ENCODE measurements at regions not wholly inside any gene's neighbourhood (a gene's known extent, or its start where the extent isn't known, plus 50 kb on each side); places are given as distances from the start of the nearest gene placed in this dataset.
A peak's percentile ranks its signal among the peaks of the same experiment; 100 is the strongest.

GRCh38 chr2:19503406-19503805, 145.0 kb upstream of the OSR1 start:
- H3K4me3 ChIP-seq (ENCODE audit: low read length) = no peak overlapping the region
- DNase-seq (ENCODE audit: low read depth, low spot score) = no peak

- no peak for DNase-seq (ENCODE audit: low read depth, low spot score)
- no peak overlapping the region for H3K4me3 ChIP-seq (ENCODE audit: low read length)
These were observed 141.7 kb upstream of the OSR1 start for GRCh38 chr2:19500126-19500525.

GRCh38 chr2:19496646-19497045, 138.2 kb upstream of the OSR1 start:
- DNase-seq (ENCODE audit: low read depth, low spot score) = no peak
- no peak overlapping the region for H3K4me3 ChIP-seq (ENCODE audit: low read length)

- H3K4me3 ChIP-seq (ENCODE audit: low read length) = no peak overlapping the region
- no peak for DNase-seq (ENCODE audit: low read depth, low spot score)
These were observed 135.8 kb upstream of the OSR1 start for GRCh38 chr2:19494241-19494640.

- H3K4me3 ChIP-seq (ENCODE audit: low read length) = no peak overlapping the region
- DNase-seq (ENCODE audit: low read depth, low spot score) = no peak
These were observed 133.4 kb upstream of the OSR1 start for GRCh38 chr2:19491796-19492195.

- DNase-seq (ENCODE audit: low read depth, low spot score) = no peak
- no peak overlapping the region for H3K4me3 ChIP-seq (ENCODE audit: low read length)
These were observed 132.5 kb upstream of the OSR1 start for GRCh38 chr2:19490846-19491435.

- H3K4me3 ChIP-seq (ENCODE audit: low read length) = no peak overlapping the region
- DNase-seq (ENCODE audit: low read depth, low spot score) = no peak
These were observed 129.7 kb upstream of the OSR1 start for GRCh38 chr2:19488009-19488691.

- DNase-seq (ENCODE audit: low read depth, low spot score) = no peak
- no peak overlapping the region for H3K4me3 ChIP-seq (ENCODE audit: low read length)
These were observed 126.3 kb upstream of the OSR1 start for GRCh38 chr2:19484736-19485135.

GRCh38 chr2:19480673-19481072, 122.2 kb upstream of the OSR1 start:
- DNase-seq (ENCODE audit: low read depth, low spot score) = no peak
- no peak overlapping the region for H3K4me3 ChIP-seq (ENCODE audit: low read length)

- no peak for DNase-seq (ENCODE audit: low read depth, low spot score)
- no peak overlapping the region for H3K4me3 ChIP-seq (ENCODE audit: low read length)
These were observed 121.2 kb upstream of the OSR1 start for GRCh38 chr2:19479666-19480065.

- no peak overlapping the region for H3K4me3 ChIP-seq (ENCODE audit: low read length)
- no peak for DNase-seq (ENCODE audit: low read depth, low spot score)
These were observed 120.0 kb upstream of the OSR1 start for GRCh38 chr2:19478409-19478808.

- no peak overlapping the region for H3K4me3 ChIP-seq (ENCODE audit: low read length)
- no peak for DNase-seq (ENCODE audit: low read depth, low spot score)
These were observed 117.9 kb upstream of the OSR1 start for GRCh38 chr2:19476327-19476726.

- DNase-seq (ENCODE audit: low read depth, low spot score) = peak; percentile 97
- no peak overlapping the region for H3K4me3 ChIP-seq (ENCODE audit: low read length)
These were observed 115.7 kb upstream of the OSR1 start for GRCh38 chr2:19474128-19474527.

GRCh38 chr2:19473350-19473749, 114.9 kb upstream of the OSR1 start:
- DNase-seq (ENCODE audit: low read depth, low spot score) = no peak
- H3K4me3 ChIP-seq (ENCODE audit: low read length) = no peak overlapping the region

- no peak overlapping the region for H3K4me3 ChIP-seq (ENCODE audit: low read length)
- no peak for DNase-seq (ENCODE audit: low read depth, low spot score)
These were observed 114.1 kb upstream of the OSR1 start for GRCh38 chr2:19472391-19472978.

- H3K4me3 ChIP-seq (ENCODE audit: low read length) = no peak overlapping the region
- no peak for DNase-seq (ENCODE audit: low read depth, low spot score)
These were observed 113.1 kb upstream of the OSR1 start for GRCh38 chr2:19471491-19471890.

- DNase-seq (ENCODE audit: low read depth, low spot score) = no peak
- H3K4me3 ChIP-seq (ENCODE audit: low read length) = no peak overlapping the region
These were observed 107.6 kb upstream of the OSR1 start for GRCh38 chr2:19465978-19466377.

- H3K4me3 ChIP-seq (ENCODE audit: low read length) = no peak overlapping the region
- DNase-seq (ENCODE audit: low read depth, low spot score) = no peak
These were observed 103.8 kb upstream of the OSR1 start for GRCh38 chr2:19462256-19462645.

GRCh38 chr2:19461504-19462255, 103.3 kb upstream of the OSR1 start:
- DNase-seq (ENCODE audit: low read depth, low spot score) = no peak
- no peak overlapping the region for H3K4me3 ChIP-seq (ENCODE audit: low read length)

- no peak overlapping the region for H3K4me3 ChIP-seq (ENCODE audit: low read length)
- DNase-seq (ENCODE audit: low read depth, low spot score) = no peak
These were observed 102.3 kb upstream of the OSR1 start for GRCh38 chr2:19460761-19461160.
